SK-N-SH treated with all-trans-retinoic acid at 6 μM for 48 hours (cell line): ENCODE measurements at regions not wholly inside any gene's neighbourhood (a gene's known extent, or its start where the extent isn't known, plus 50 kb on each side); places are given as distances from the start of the nearest gene placed in this dataset.
"Not testable (repeated sequence)": the region's sequence is repeated elsewhere in the genome, so short reads cannot be mapped to it uniquely, and the experiment has no call there.

Experiments
- ARNTL ChIP-seq: fragments of 450-650 bp; formaldehyde crosslinking; IDR thresholded peaks from 2 replicates; pipeline ENCODE4 v1.5.0; 2020; ENCODE audit warnings: low read depth, mild to moderate bottlenecking, moderate library complexity, borderline replicate concordance
- BACH2 ChIP-seq: fragments of 250-450 bp; sonication (Bioruptor Pico); IDR thresholded peaks from 2 replicates; pipeline ENCODE4 v1.9.0; 2021; ENCODE audit warnings: mild to moderate bottlenecking, borderline replicate concordance
- CSRNP3 ChIP-seq: fragments of 250-450 bp; sonication (Bioruptor Pico); IDR thresholded peaks from 2 replicates; pipeline ENCODE4 v1.5.1; 2021; ENCODE audit warnings: mild to moderate bottlenecking, moderate library complexity
- ESRRG ChIP-seq: fragments of 250-450 bp; sonication (Bioruptor Pico); IDR thresholded peaks from 2 replicates; pipeline ENCODE4 v1.6.1; 2021; ENCODE audit warnings: mild to moderate bottlenecking
- OSR1 ChIP-seq: fragments of 250-450 bp; sonication (Bioruptor Pico); IDR thresholded peaks from 2 replicates; pipeline ENCODE4 v1.8.0; 2022; ENCODE audit warnings: moderate library complexity, mild to moderate bottlenecking, inconsistent platforms
- ZFP30 ChIP-seq: fragments of 450-650 bp; formaldehyde crosslinking; IDR thresholded peaks from 2 replicates; pipeline ENCODE4 v1.5.0; 2022; ENCODE audit warnings: mild to moderate bottlenecking, moderate library complexity

GRCh38 chr2:131648565-131648964, 120.9 kb downstream of the CCDC74A start:
- TF ChIP-seq CSRNP3; OSR1 (CRISPR knock-in tag); ZFP30 (CRISPR knock-in tag); ESRRG (CRISPR knock-in tag); ARNTL (CRISPR knock-in tag); BACH2: not testable (repeated sequence)
